RPMI8226 (cell line): ENCODE measurements at regions not wholly inside any gene's neighbourhood (a gene's known extent, or its start where the extent isn't known, plus 50 kb on each side); places are given as distances from the start of the nearest gene placed in this dataset.
A peak's percentile ranks its signal among the peaks of the same experiment; 100 is the strongest.

Experiments
- DNase-seq: peaks from one replicate; pipeline ENCODE4 v3.0.0-alpha.2; 2015

DNA sequence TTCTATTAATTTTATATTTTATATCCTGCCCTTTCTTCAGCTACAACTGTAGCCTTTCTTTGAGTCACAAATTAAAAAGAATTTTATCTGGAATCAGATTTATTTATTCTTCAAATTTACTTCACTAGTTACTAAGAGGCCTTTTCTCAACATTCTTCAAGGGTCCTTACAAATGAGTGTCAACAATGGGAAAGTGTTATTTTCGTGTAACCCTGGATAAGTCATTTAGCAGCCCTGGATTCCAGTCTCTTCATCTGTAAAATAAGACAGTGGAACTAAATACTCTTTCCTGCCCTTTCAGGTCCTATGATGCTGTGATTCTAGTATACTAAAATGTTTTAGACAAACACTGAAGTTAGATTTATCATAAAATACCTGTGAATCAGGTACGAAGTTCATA, 397.0 kb downstream of the KLF12 start:
- no peak for DNase-seq

DNA sequence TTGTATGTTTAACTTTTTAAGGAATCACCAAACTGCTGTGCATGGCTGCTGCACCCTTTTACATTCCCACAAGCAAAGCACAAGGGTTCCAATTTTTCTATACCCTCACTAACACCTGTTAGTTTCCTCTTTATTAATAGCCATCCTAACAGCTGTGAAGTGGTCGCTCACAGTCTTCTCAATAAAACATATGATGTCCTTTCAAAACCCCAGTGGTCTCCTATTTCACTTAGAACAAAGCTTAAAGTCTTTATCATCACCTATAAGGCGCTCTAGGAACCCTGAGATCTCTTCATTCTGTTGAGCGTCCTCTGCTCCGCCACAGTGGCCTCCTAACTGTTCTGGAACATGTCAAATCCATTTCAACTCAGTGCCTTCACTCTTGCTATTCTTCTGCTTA, 400.5 kb downstream of the KLF12 start:
- no peak for DNase-seq

DNA sequence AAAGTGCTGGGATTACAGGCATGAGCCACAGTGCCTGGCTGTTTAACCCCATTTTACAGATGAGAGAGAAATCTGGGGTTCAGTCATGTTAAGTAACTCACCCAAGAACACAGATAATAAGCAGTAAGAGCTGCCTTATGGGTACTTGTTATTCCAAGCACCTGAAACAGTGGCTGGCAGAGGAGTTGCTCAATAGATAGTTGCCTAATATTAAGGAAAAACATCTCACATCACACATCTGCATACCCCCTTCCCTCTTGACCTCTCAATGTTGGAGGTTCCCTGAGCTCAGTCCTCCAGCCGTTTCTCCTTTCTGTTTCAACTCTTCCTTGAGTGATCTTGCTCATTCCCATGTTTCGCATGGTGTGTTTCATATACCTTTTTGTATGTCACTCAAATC, 401.9 kb downstream of the KLF12 start:
- DNase-seq = no peak

DNA sequence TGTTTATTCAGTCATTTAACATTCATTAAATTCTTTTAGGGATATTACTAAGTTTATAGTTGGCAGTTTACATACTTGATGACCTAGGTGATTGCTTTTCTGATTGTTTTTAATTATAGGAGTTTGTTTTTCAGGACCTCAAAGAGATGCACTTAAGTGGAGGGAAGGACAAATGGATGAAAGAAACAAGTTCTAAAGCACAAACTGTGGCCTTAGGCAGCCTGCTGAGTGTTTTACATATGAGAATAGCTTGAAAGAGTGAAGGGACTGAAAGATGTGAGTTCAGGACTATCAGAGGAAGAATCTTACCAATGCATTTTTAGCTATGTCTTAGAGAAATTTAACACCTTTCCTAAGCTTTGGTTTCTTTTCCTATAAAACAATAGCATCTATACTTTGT, 402.6 kb downstream of the KLF12 start:
- DNase-seq = no peak

DNA sequence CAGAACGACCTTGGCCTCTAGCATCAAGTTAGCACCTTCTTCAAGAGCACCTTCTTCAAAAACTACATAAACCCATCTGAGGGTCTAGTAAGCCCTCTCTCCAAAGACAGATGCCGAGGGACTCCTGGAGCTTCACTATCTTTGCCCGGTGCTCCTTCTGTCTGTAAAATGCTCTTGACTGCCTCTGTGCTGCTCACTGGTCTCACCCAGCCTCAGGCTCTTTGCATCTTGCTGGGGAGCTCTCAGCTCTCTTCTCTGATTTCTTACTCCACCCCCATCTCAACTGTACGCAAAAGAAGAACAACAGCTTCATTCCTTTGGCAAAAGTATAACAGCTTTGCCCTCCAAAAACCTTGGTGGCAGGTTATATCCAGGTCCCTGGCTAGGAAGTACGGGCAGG, 404.2 kb downstream of the KLF12 start:
- no peak for DNase-seq

DNA sequence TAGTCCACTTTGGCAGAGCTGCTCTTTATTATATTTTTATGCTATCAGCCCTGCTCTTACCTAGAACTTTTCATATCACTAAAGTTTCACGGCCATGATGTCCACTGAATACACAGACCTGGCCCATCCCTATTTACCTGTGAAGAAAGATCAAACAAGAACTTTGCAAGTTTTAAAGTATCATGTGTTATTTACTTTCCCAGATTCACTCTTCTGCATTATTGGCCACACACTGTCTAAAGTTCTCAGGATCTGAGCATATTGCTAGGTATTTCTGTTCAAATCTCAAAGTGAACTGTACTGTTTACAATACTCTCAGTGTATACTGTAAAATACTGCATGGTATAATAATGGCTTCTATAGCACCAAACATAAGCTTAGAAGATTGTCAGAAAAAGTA, 405.2 kb downstream of the KLF12 start:
- DNase-seq = no peak

DNA sequence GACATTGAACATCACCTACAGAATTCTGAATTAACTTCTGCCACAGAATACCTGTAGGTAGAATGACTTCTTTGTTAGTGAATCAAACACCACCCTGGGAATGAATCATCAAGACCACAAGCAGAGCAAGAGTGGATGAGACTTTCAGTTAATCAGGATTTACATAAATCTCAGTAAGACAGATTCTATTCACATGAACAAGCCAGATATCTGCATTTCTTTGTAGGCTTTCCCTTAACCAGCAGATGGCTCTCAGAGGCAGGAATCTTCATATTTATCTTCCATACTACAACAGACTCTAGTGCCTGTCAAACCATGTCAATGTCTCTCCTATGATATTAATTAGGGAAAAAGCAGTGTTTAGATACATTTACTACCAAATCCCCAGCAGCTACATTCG, 412.1 kb downstream of the KLF12 start:
- no peak for DNase-seq

DNA sequence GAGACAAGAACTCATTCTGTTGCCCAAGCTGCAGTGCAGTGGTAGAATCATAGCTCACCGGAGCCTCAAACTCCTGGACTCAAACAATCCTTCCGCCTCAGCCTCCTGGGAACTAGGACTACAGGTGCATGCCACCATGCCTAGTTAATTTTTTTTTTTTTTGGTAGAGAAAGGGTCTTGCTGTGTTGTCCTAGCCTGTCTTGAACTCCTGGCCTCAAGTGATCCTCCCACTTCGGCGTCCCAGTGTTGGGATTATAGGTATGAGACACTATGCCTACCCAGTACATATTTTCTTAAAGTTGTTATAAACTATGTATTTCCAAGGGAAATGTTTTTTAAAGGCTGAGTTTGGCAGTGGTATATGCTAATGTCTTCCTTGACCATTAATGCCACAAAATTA, 412.6 kb downstream of the KLF12 start:
- DNase-seq = no peak

DNA sequence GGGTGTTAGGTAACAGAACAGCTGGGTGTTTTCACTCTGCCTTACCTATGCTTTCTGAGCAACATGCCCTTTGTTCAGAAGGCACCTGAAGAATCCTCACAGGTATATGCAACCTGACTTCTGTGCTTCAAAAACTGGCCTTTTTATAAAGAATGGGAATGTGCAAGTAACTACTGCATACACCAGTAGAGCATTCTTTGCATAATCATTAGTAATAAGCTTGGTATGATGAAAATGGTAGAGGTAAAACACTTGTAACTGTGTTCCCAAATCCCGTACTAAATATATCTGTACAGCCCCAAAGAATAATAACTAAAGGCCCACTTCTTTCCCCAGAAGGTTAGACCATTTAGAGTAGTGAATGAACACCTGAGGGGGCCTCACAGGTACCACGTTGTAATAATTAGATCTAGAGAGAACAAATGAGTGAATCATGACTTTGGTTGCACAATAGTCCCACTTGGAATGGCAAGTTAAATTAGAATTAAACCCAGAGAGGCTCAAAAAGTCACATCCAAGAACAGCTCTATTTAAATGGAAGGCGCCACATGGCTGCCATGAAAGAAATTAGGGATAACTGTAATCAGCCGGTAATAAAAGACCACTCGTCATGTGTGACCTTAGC, 413.9 kb downstream of the KLF12 start:
- no peak for DNase-seq

DNA sequence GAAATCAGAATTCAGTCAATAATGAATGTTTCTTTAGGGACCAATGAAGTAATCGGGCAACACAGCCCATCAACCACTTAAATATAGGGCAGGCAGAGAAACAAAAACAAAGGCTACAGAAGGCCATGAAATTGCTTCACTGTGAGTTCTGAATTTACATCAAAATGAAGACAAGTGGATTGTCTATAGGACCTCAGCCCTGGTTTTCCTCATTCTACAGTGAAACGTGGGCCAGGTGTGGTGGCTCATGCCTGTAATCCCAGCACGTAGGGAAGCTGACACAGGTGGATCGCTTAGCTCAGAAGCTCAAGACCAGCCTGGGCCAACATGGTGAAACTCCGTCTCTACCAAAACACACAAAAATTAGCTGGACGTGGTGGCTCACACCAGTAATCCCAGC, 416.0 kb downstream of the KLF12 start:
- DNase-seq = no peak

DNA sequence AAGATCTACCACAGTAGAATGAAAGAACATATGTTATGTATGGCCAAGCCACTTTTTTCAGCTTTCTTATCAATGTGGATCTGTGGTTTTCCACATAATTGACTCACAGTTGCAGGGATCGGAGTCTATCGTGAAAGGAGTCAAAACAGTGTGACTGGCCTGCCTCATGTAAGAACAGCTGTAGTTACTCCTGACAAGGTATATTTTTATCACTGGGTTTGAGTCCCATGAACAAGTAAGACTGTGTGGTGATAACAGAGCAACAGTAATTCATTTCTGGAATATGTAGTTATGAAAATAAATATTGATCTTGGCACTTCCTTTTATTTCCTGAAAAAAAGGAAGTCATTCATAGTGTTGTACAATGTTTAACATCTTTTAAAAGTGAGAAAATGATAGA, 416.6 kb downstream of the KLF12 start:
- DNase-seq = no peak

DNA sequence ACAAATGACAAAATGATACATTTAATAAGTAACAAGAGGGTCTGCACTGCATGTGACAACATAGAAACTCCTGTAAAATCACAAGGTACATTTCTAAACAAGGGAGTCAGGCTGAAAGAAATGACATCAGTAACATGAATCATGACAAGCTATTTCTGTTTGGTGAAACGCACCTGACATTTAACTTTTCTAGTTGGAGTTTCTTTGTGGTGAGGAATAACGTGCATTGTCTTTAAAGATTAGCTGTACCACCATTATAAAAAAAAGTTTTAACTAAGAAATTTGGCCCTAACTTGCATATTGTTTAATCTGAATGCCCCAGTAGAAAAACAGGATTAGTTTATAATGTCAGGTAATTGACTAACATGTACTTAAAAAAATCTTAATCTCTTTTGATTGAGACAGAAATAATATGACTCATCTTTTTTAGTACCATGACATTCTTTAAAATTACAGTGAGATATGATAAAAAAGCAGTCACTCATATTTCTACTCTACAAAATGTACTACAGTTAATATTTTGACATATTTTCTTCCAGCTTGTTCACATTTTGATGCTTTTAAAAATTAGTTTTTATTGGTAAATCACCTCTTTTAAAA, 418.2 kb downstream of the KLF12 start:
- DNase-seq = no peak

DNA sequence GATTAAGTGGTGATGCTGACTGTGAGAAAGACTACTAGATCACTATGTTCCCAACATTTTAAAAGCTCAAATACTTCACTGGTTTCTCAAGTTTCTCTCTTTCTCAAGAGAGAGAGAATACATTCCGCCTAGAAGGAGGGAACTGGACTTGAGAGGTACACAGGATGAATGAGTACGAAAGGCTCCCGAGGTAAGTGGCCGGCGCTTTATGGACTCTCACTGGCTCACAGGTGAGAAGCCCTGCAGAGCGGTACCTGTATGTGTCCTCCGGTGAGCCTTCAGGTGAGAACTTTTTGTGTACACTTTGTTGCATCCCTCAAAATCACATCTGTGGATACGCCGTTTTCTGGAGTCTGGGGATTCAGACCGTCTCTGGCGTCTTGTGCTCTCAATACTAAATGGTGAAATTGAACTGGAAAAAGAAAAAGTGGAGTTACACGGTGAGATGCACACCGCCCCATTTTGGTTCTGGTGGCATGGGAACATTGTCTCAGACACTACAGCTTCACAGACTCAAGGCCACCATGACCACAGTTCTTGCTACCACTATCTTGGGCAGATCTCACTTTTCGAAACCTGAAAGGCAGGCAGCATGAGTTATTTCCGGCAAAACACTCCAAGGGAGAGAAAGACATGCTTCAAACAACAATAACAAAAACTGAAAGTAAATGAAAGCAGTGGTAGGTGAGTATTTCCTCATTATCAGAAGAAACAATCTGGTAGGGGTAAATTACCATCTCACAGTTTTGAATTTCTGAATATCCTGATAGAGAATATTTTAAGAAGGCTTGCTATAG, 418.9 kb downstream of the KLF12 start:
- peak; percentile 41 for DNase-seq

DNA sequence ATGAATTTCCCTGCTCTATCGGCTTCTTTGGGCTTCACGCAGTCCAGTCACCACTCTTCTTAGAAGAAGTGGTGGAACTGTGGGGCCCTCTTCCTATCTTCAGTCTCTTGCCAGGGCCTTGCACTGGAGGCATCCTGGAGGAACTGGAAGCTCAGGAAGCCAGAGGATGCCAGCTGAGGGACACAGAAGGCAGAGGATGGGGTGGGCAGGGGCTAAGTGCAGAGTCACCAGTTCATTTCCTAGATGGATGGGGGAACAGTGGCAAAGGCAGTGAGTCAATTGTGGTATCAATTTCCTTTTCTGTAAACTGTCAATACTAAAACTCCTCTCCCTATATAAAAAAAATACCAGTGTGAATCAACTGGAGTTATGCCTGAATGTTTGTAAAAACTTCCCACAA, 419.7 kb downstream of the KLF12 start:
- DNase-seq = no peak

DNA sequence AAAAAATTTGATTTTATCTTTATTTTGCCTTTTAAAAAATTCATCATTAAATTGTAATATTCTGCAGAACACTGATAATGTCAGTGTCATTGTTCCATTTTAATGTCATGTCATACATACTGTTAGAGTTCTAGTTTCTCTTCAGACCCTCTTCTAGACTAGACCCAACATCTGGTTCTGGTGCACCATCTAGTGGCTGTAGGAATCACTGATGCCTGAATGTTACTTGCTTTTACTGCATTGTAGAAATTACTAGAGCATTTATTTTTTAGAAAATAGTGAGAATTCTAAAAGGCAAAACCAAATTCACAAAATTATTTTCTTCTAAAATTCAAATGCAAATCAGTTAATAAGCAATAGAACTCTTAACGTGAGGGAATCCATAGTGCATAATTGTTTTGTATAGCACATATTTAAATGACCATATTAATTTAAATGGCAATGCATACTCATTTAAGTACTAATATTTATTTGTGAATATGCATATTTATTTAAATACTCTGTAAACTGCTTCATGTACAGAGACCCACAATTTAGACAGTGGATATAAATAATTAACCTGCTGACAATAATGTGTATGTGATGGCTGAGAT, 425.7 kb downstream of the KLF12 start:
- DNase-seq = peak; percentile 54

DNA sequence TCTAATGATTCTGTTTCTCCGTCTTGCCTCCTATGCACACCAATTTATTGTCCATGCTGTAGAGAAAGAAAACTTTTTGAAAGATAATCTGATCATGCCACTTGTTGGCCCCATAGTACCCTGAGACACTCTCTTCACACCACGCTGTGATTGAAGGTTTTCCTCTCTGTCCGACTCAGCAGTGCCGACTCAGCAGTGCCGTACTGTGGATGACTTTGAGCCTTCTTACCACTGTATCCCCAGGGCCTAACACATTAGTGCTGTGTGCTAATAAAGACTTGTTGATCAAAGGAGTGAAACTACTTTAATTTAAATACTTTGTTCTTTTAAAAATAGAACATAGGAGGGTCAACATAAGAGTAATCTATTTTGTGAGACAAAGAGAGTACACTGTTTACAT, 429.6 kb downstream of the KLF12 start:
- DNase-seq = no peak

DNA sequence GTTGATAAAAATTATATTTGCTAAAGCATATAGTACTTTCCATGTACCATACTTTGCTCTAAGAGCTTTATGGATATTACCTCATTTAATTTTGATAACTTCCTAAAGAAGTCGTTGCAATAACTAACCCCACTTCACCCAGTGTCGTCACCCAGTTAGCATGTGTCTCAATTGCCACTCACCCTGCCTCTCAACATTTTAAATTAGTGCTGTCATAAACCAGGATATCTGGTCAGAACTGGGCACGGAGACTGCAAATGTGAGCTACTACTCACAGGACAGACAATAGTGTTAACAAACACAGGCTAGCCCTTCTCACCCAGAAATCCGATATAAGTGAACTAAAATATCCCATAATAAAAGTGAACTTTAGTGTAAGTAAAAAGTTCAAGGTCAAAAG, 430.6 kb downstream of the KLF12 start:
- no peak for DNase-seq

DNA sequence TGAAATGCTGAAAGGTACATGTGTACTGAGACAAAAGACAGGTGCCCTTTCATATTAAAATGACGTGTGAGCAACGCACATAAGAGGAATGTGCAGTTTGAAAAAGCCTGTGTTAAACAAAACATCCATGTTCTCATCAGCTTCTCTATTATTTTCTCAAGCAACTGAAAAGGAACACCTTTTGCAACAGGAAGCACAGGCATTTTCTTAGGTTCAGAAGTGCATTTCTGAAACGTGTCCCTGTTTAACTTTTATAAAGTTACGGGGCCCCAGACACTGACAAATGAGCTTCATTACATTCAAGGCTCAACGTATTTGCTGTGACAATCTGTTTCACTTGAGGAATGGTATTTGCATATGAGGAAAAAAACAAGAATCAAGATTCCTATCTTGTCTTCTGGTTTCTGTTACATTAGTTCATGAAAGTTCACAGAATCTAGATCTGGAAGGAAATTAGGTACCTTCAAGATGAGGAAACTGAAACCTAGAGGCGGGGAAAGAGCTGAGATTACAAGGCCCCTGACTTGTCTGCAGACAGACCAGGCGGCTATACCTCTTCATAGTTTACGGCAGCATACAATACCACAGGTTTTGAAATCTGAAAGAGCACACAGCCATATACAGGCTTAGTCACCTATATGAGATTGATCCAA, 431.7 kb downstream of the KLF12 start:
- DNase-seq = no peak

DNA sequence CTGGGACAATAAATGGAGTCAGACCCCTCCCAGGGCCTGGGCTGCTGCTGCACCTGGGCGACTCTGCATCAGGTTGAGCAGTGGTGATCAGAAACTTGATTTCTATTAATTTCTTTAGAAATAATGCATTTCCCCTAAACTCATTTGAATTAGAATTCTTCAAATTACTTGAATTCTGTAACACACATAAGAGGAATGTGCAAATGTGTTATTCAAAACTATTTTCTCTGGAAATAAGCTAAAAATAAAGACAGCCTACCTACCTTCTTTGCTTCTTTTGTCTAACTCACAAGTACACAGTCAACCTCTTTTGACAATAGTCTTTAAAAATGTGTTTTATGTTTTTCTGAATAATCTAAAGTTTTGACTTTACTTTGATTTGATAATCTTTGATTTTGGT, 433.0 kb downstream of the KLF12 start:
- no peak for DNase-seq

DNA sequence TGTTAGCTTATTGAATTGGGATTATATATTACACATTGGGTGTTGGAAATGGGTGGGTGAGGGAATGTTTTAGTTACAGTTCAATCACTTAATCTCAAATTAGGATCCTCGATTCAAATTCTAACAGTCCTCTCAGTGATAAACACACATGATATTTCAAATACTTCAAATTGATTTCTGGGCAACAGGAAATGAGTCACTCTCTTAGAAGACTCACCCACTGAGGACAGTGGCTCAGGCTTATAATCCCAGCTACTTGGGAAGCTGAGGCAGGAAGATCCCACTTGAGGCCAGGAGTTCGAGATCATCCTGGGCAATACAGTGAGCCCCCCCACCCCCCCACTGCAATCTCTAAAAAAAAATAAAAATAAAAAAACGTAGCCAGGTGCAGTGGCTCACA, 435.3 kb downstream of the KLF12 start:
- no peak for DNase-seq

DNA sequence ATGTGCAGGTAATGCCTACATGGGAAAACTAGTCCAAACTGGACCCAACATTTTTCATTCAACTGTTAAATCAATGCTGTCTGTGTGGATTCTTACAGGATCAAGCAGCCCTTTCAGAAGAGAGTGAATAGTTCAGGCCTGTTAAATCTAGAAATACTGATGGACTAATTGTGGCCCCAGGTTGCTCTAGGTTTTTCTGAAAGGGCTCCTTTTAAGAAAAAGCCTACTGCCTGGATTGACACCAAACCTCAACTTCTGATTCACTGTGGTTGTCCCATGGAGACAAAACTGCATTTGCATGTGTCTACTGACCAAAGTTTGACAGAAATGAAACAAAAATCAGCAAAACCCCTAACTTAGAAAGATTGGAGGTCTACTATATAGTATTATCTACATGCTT, 437.0 kb downstream of the KLF12 start:
- DNase-seq = no peak

DNA sequence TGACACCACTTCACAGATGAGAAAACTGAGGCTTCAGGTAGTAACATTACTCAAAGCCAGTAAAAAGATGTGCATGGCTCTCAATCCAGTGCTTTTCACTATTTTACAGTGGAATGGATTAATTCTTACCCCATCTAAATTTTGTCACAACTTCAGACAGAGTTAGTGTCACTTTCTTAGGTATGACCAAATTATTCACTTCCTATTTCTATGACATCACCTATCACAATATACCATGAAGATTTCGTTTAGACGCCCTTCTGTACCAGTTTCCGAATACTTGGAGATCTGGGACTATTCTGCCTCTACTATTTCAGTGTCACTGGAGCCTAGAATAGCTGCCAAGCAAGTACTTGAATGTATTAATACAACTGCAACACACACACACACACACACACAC, 437.5 kb downstream of the KLF12 start:
- no peak for DNase-seq

DNA sequence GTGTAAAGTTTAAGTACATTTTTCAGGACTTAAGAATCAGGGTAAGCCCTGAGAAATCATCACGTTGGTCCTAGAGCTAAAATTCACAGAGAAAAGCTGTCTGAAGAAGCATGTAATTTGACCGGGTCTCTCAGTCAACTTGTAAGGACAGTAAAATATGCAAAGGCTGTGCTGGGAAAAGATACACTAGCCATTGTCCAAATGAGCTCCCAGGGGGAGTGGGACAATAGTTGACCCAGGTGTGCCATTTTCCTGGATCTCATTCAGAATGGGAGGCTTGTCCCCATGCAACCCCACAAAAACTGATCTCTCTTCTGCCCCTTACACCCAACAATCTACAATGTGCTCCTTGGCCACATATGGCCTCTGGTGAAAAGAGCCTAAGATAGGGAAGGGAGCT, 437.9 kb downstream of the KLF12 start:
- no peak for DNase-seq

DNA sequence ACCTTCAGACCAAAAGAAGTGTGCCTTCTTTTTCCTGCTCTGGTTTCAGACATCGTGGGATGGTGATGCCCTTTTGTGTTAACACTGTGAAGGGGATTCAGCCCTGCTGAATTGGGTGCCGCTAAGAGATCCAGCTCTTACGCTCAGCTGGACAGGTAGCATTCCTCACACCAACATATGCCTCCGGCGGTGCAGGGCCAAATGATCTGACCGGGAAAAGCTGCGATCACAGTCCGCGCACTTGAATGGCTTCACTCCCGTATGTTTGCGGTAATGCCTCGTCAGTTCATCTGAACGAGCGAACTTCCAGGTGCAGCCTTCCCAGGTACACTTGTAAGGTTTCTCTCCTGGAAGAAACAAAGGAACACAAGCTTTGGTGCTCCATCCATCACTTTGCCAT, 438.9 kb downstream of the KLF12 start:
- no peak for DNase-seq
